GM21529 (cell line): ENCODE measurements at regions not wholly inside any gene's neighbourhood (a gene's known extent, or its start where the extent isn't known, plus 50 kb on each side); places are given as distances from the start of the nearest gene placed in this dataset.
"Not testable (repeated sequence)": the region's sequence is repeated elsewhere in the genome, so short reads cannot be mapped to it uniquely, and the experiment has no call there.

ENCODE experiments used
- ATAC-seq: cut with Tn5 transposase; IDR thresholded peaks from one replicate; pipeline ENCODE4 v1.9.1; 2021; ENCODE audit not compliant: unreplicated experiment

DNA sequence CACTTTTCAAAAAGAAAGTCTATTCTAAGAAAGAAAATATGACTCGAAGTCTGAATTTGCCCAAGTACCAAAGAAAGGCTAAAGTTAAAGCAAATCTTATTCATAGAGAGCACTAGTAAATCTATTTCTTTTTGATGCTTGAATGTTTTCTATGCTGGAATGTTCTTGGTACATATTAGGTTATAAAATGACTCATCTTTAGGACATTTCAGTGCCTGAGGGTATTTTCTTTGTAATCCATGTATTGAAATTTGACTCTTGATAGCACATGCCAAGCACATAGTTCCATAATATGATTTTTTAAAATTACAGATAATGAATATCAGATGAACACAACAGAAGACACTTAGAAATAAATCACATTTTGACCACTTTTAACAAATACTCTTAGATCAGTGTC lies 232.8 kb downstream of the TRIML1 start:
- ATAC-seq = no peak

DNA sequence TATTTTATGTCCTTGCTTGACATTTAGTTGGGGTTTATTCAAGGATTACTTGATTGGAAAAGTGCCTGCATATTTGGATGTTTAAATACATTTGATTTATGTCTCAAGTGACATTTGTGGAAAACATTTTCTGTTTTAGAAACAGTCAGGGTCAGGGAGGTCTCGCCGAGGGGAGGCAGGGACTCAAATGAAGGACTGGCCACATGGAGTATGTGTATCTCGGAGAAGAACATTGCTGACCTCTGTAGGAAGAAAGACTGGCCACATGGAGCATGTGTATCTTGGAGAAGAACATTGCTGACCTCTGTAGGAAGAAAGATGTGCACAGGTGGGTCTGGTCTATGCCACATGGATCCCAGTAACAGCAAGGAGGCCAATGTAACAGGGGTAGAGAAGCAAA lies 233.6 kb downstream of the TRIML1 start:
- ATAC-seq = no peak

DNA sequence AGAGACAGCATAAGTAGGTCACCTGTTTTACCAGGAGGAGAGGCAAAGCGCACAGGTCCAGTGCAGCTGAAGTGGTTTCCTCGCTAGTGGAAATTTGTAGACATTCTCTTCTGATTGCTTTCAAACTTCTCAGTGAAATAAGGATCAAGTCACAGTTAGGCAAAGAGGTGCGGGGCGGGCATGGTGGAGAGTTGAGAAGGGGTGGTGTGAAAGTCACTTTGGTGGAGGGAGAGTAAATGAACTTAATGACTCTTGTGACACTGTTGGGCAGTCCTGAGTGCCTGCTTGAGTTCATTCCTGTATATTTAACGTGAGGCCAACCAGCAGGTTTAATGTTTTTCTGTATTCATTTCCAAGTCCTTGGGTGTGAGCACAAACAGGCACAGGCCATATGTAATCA lies 235.6 kb downstream of the TRIML1 start:
- no peak for ATAC-seq

DNA sequence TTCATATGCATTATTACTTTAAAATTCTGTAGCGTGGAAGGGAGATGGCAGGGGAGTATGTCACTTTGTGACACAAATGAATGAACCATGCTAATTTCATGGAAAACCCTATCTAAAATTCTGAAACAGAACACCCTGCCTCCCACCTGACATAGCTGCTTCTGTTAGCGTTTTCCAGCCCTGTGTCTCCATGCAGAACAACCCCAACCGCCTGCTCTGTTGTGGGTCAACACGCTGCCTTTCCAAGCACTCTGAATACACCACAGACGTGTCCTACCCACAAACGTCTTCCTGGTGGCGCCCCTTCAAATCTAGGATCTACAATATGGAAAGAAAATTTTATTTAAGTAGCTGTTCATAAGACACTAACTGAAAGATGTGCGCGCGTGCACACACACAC lies 238.6 kb downstream of the TRIML1 start:
- no peak for ATAC-seq

DNA sequence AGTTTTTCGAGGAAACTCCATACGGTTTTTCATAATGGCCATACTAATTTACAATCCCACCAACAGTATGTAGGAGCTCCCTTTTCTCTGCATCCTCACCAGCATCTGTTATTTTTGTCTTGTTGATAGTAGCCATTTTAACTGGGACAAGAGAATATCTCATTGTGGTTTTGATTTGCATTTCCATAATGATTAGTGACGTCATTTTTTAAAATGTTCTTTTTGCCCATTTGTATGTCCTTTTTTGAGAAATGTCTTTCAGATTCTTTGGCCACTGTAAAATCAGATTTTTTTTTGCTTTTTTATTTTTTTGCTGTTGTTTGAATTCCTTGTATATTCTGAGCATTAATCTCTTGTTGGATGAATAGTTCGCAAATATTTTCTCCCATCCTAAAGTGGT lies 243.9 kb downstream of the TRIML1 start:
- ATAC-seq = no peak

DNA sequence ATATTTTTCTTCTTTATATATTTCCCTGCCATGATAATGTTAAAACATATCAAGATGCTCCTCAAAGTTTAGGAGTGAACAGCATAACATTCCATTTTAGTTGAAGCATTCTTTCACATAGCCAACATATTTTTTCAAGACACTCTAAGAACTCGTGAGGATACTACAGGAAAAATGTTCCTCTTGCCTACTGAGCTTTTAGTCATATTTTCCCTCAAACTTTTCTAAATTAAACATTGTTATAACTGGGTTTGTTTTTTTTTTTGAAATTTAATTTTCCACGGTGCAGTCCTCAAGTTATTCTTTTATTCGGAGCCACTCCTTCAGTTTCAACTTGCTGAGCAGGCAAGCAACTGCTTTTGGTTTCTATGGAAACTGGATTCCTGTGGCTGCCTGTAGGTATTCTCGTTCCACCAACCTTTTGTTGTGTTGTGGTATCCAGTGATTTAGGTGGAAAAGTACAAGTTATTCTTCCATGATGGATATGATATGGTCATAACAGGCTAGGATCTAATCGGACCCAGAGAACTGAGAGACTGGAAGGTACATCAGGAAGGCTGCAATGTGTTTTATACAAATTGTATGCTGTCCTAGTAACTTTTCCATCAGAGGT lies 248.0 kb downstream of the TRIML1 start:
- ATAC-seq = no peak

DNA sequence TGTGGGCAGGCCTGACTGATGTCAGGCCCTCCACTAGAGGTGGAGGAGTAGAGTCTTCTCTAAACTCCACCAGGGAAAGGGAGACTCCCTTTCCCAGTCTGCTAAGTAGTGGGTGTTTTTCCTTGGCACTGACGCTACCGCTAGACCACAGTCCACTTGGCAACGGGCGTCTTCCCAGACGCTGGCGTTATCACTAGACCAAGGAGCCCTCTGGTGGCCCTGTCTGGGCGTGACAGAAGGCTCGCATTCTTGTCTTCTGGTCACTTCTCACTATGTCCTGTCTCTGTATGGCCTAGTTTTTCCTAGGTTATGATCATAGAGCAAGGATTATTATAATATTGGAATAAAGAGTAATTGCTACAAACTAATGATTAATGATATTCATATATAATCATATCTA lies 252.1 kb downstream of the TRIML1 start:
- not testable (repeated sequence) for ATAC-seq

DNA sequence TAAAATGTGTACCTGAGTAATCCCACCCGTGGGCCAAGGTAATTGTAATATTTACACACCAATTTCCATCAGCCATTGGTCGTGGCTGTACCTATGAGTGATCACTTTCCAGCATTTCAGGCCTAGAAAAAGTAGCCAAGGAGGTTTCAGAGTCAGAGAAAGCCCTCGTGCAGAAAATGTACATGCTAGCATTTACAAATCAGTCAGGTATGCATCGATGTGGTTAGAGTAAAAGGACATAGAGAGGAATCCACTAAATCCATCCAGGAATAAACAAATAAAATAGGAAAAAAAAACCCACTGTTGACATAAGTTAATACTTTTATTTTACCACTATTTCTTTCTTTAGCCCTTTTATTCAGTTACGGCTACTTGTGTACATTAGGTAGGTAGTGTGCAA lies 256.8 kb downstream of the TRIML1 start:
- ATAC-seq = no peak

DNA sequence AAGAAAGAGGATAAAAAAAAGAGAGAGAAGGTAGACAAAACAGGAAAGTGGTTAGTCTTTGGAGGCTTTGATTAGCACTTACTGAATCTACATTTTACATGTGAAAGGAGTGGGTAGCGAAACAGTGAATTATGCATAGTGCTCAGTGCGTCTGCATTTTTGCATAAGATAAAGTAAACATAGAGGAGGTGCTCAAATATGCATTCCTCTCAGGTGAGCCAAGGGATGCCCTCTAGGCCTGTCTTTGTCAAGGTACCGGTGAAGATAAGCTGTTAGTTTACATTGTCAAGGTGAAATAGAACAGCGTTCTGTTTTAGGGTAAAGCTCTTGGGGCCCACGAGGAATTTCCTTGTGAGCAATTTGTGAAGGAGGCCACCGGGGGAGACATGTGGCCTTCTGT lies 260.6 kb downstream of the TRIML1 start:
- ATAC-seq = no peak

DNA sequence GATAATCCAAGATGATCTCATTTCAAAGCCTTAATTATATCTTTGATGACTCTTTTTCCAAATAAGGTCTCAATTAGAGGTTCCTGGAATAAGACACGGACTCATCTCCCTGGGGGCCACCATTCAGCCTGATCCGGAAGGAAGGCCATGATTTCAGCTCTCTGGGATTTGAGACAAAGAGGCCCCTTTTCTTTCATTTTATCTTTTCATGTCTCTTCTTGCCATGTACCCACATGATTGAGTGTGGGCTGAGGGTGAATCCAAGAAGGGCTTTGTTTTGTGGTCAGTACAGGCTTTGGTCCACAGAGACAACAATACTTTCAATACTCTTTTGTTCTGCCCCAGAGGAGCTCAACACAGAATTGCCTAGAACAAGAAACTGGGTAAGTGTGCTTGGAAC lies 261.2 kb downstream of the TRIML1 start:
- no peak for ATAC-seq

DNA sequence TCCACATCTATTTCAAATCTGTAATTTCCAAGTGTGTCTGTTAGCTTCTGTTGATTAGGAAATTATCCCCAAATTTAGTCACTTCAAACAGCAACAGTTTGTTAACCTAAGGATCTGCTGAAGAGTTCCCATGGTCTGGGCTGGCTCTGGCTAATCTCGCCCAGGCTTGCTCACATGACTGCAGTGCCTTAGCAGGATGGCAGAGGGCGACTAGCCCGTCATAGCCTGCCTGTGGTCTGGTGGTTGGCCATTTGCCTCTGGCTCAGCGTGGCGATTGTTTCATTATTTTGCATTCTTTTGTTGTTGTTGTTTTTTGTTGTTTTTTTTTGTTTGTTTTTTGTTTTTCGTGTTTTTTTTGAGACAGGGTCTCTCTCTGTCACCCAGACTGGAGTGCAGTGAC lies 264.0 kb downstream of the TRIML1 start:
- no peak for ATAC-seq

DNA sequence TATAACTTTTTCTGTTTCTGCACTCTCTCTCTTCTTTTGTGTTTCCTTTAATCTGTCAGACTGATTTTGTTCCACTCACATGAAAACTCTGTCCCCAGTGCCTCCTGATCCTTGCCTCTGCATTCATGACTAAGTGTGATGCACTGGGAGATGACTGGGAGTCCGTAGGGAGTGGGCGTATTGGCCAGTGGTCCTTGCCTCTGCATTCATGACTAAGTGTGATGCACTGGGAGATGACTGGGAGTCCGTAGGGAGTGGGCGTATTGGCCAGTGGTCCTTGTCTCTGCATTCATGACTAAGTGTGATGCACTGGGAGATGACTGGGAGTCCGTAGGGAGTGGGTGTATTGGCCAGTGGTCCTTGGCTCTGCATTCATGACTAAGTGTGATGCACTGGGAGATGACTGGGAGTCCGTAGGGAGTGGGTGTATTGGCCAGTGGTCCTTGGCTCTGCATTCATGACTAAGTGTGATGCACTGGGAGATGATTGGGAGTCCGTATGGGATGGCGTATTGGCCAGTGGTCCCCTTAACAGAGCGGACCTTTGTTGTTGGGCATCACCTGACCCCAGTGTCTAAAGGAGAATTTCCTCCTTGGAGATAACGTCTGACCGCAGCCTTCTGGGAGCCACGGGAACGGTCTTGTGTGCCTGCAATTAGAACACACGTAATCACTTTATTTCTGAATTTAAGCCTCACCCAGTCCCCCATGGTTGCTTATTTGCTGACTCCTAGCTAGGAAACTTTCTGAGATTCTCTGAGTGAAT lies 266.0 kb downstream of the TRIML1 start:
- not testable (repeated sequence) for ATAC-seq

DNA sequence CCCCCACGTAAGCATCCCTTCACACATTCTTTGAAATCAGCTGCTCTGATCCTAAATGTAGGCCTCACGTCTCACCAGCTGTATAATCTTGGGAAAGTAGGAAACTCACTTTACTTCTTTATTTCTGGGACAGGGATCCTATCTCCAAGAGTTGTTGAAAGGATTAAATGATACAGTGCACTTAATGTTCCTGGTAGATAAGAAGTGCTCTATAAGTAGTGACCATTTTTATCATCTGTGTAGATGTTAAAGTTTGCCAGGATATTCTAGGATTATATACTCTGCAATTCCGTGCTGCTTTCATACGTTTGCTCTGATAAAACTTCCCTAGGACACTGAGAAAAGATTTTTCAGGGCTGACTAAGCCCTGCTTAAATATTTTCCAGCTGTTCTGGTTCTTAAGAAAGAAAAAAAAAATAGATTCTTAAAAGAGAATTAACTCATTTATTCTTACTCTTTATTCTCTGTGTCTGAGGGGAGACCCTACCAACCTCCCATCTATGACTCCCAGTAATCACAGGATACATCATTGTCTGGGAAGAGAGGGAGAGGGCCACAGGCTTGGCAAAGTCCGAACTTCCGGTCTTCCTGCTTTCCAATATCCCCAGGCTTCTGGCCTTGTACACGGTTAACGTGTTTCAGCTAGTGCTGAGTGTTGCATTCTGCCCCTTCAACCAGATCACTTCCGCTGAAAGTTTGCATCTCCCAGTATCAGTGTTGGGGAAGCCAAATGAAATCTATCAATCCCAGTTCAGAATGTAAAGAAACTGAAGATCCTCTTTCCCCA lies 269.2 kb downstream of the TRIML1 start:
- no peak for ATAC-seq

DNA sequence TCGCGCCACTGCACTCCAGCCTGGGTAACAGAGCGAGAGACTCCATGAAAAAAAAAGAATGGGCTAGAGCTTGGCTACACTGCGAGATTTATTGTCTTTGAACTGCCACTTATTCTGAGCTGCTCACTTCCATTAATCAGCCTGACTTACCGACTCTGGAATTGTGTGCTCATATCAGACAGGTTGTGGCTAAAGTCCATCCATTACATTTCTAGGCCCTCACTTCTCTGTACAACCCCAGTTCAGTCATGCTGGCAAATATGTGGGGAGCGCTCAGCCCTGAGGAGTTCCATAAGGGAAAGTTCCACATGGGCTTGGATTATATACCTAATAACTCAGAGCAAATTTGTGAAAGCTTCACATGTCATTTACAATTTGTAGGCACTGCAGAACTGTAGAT lies 270.6 kb downstream of the TRIML1 start:
- ATAC-seq = no peak

DNA sequence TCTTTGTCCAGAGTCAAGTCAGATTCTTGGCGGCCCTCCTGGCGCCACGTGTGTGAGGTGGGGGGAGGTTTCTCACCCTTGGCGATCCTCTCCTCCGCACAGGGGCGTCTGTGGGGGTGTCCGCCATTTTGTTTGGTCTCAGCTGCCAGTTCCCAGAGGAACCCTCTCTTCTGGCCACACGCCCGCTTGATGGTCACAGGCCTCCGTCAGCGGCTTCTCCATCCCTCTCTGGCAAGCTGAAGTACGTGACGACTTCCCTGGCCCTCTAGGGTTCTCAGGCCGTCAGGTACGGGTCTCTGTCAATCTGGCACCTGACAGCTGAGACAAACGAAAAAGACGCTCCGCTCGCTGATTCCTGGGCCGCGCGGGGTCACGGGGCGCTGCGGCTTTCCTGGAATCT lies 272.6 kb downstream of the TRIML1 start:
- ATAC-seq = no peak

DNA sequence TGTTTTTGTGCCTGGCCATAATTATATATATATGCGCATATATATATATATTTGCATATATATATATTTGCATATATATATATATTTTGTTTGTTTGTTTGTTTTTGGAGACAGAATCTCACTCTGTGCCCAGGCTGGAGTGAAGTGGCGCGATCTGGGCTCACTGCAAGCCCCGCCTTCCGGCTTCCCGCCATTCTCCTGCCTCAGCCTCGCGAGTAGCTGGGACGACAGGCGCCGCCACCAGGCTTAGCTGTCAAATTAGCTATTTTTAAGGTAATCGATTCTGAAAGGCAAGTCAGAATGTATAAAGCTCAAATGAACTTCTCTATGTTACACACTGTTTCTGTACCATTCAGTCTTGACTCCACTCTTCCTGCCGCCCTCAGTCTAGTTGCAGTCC lies 273.3 kb downstream of the TRIML1 start:
- ATAC-seq = no peak

DNA sequence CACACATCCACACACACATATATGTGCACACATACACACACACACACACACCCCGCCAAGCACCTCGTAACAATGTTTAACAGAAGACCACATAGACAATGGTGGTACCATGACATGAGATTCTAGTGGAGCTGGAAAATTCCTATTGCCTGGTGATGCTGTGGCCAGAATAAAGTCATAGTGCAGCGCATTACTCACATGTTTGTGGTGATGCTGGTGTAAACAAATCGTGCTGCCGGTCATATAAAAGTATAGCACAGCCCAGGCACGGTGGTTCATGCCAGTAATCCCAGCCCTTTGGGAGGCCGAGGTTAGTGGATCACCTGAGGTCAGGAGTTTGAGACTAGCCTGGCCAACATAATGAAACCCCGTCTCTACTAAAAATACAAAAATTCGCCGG lies 275.2 kb downstream of the TRIML1 start:
- no peak for ATAC-seq

DNA sequence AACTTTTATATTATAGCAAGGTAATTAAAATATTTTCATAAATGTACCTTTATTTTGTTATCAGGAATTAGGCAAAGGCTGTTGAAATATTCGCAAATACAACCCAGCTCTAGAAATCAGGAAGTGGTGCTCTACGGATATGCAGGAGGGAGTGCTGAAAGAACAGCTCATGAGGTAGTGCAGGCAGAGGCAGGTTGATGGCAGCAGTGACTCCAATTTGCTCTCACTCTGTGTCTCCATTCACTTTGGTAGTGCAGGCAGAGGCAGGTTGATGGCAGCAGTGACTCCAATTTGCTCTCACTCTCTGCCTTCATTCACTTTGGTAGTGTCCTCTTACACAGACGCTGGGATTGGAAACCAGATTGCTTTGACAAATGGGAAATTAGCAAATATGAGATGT lies 277.9 kb downstream of the TRIML1 start:
- ATAC-seq = no peak

DNA sequence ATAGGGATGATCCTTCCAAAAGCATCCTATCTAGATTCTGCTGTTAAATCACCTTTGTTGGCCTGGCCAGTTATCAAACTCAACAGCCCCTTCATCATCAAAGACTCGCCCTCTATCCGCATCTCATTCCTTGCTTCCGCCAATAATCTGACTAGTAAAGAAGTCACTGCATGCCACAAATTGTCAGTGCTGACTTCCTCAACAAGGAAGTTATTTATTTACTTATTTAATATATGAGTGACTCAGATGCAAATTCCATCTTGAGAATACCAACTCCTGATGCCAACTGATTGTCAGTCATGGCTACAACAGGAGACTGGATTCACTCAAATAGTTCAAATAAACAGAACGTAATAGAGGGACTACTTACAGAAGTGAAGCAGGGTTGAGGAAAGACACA lies 283.8 kb downstream of the TRIML1 start:
- ATAC-seq = no peak

DNA sequence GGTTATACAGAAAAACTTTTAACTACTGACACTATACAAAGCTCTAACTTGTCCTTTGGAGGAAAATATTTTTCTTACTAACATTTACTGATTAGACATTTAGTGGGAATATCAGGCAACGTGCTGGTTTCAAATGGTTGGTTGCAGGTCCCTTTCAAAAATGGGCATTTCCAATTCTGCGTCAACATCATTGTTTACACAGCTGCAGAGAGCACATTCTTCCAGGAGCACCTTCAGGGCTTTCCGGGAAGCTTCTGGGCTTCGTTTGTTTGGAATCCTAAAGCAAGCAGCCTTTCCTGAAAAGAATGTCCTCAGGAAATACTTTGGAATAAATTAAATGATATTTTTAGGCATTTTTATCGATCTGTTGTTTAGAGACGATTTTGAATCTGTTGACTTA lies 289.7 kb downstream of the TRIML1 start:
- no peak for ATAC-seq

DNA sequence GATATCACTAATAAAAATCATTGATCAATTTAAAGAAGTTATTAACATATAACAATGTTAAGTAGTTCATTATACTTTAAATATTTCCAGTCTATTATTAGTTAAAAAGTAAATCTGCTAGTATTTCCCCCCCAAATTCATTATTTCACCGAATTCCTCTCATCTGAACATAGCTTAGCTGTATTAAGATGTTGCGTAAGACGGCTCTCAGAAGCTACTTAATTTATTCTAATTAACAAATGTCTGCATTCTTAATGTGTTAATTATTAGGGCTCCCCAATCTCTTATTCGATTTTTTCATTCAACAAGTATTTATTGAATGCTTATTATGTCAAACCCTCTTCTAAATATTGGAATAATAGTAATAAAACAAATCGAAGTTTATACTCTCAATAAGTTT lies 290.7 kb downstream of the TRIML1 start:
- no peak for ATAC-seq

DNA sequence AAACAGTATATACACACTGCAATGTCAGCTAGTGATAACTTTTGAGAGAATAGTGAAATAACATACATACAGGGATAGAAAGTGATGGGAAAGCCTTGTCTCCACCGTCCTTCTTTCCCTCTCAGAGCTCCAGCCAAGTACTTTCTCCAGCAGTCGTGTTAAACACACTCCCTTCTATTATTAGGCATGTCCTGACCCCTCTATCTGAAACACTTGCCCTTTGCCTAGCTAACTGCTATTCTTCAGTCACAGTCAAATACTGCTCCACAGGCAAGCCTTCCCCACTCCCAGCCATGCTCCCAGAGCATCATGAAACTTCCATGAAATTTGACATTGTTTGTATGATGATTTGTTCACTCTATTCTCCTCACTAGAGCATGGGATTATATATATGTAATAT lies 291.1 kb downstream of the TRIML1 start:
- no peak for ATAC-seq
